KOPT-K1 (cell line): ENCODE measurements at regions not wholly inside any gene's neighbourhood (a gene's known extent, or its start where the extent isn't known, plus 50 kb on each side); places are given as distances from the start of the nearest gene placed in this dataset.

Experiments
- H3K27ac ChIP-seq: fragments of 200-600 bp; sonication (generic); 2 replicates; pipeline ENCODE4 v1.5.1; 2016; ENCODE audit warnings: antibody characterized with exemption, mild to moderate bottlenecking, low read depth, low read length; ENCODE audit not compliant: poor library complexity, severe bottlenecking
- H3K36me3 ChIP-seq: fragments of 200-600 bp; sonication (generic); 2 replicates; pipeline ENCODE4 v1.5.1; 2017; ENCODE audit warnings: antibody characterized with exemption, mild to moderate bottlenecking, low read length, moderate library complexity; ENCODE audit not compliant: insufficient read depth
- H3K9me3 ChIP-seq: fragments of 200-600 bp; sonication (generic); 2 replicates; pipeline ENCODE4 v1.5.1; 2017; ENCODE audit warnings: antibody characterized with exemption, low read length, mild to moderate bottlenecking; ENCODE audit not compliant: insufficient read depth, poor library complexity, severe bottlenecking

- no peaks in the 10 kb centered on the region for H3K36me3 ChIP-seq
- H3K27ac ChIP-seq: no peak overlapping the region
- no peaks in the 10 kb centered on the region for H3K9me3 ChIP-seq
Measured at GRCh38 chr12:116504438-116504837, 54.7 kb upstream of the MAP1LC3B2 start.

- Histone ChIP-seq H3K9me3 (no peaks in the 10 kb centered on the region), H3K27ac (no peak overlapping the region), H3K36me3 (no peaks in the 10 kb centered on the region)
Measured at GRCh38 chr12:116506697-116507064, 52.5 kb upstream of the MAP1LC3B2 start.

GRCh38 chr12:116508145-116509121, 50.7 kb upstream of the MAP1LC3B2 start:
- H3K36me3 ChIP-seq: no peaks in the 10 kb centered on the region
- no peaks in the 10 kb centered on the region for H3K9me3 ChIP-seq
- H3K27ac ChIP-seq: no peak overlapping the region
